Coronary artery (tissue), 2 donors: ENCODE measurements at regions not wholly inside any gene's neighbourhood (a gene's known extent, or its start where the extent isn't known, plus 50 kb on each side); places are given as distances from the start of the nearest gene placed in this dataset.
A peak's percentile ranks its signal among the peaks of the same experiment; 100 is the strongest.

ENCODE experiments used
- DNase-seq: peaks from one replicate; pipeline ENCODE4 v3.0.0-alpha.2; 2017; ENCODE audit warnings: low spot score
- H3K27ac ChIP-seq, 2 donors: fragments of 200-600 bp; sonication (generic); one replicate each; pipeline ENCODE4 v1.5.1; 2016 to 2019
- H3K4me3 ChIP-seq: fragments of 200-600 bp; sonication (generic); 2 replicates; pipeline ENCODE4 v1.5.1; 2016; ENCODE audit warnings: mild to moderate bottlenecking, moderate library complexity
- CTCF ChIP-seq: fragments of 200-600 bp; sonication (generic); IDR thresholded peaks from one replicate; pipeline ENCODE4 v1.5.1; 2019; ENCODE audit warnings: antibody characterized with exemption

- peak; percentile 38 for DNase-seq
- no peak for TF ChIP-seq CTCF
Measured at GRCh38 chr20:57831993-57832585, 122.3 kb upstream of the PMEPA1 start.

GRCh38 chr20:57831326-57831992 is 121.6 kb upstream of the PMEPA1 start:
- peak; percentile 52 for DNase-seq
- peak overlapping the region in 1 of 2 donors; percentile 11 for H3K27ac ChIP-seq
- TF ChIP-seq CTCF = no peak
- no peak overlapping the region for H3K4me3 ChIP-seq

More at GRCh38 chr20:57831993-57832585, 122.3 kb upstream of the PMEPA1 start:
- H3K4me3 ChIP-seq = no peak overlapping the region
- H3K27ac ChIP-seq = peak overlapping the region in 1 of 2 donors; percentile 11

- DNase-seq = no peak
- Histone ChIP-seq H3K4me3 (no peak overlapping the region), H3K27ac (no peak overlapping the region)
- no peak for TF ChIP-seq CTCF
Measured at GRCh38 chr20:57830515-57830895, 120.7 kb upstream of the PMEPA1 start.

GRCh38 chr20:57829805-57830514 is 120.1 kb upstream of the PMEPA1 start:
- no peak overlapping the region for H3K27ac ChIP-seq
- H3K4me3 ChIP-seq = no peak overlapping the region
- DNase-seq = no peak
- no peak for TF ChIP-seq CTCF

- no peak for TF ChIP-seq CTCF
- no peak overlapping the region for H3K4me3 ChIP-seq
- no peak for DNase-seq
- H3K27ac ChIP-seq = no peak overlapping the region
Measured at GRCh38 chr20:57829336-57829735, 119.5 kb upstream of the PMEPA1 start.

- no peak overlapping the region for H3K27ac ChIP-seq
- H3K4me3 ChIP-seq = no peak overlapping the region
- TF ChIP-seq CTCF = no peak
- DNase-seq = no peak
Measured at GRCh38 chr20:57828696-57829095, 118.9 kb upstream of the PMEPA1 start.
